ENCODE measurements at regions not wholly inside any gene's neighbourhood (a gene's known extent, or its start where the extent isn't known, plus 50 kb on each side); places are given as distances from the start of the nearest gene placed in this dataset.

GRCh38 chr13:33376212-33376611, 90.7 kb upstream of the STARD13 start:
- no CpG with 5 or more reads among the region's 1 CpG for WGBS (ENCODE audit: extremely low coverage, insufficient read length, low lambda C conversion rate)

More at GRCh38 chr13:33376212-33376611, 90.7 kb upstream of the STARD13 start:
- Mint-ChIP-seq H3K27ac (no peak overlapping the region), H3K27me3 (ENCODE audit: low read depth) (no peaks in the 10 kb centered on the region), H3K4me3 (no peak overlapping the region), H3K4me1 (peaks cover 7 to 8% of the 10 kb centered on the region in 2 experiments), H3K9me3 (no peaks in the 10 kb centered on the region), H3K36me3 (ENCODE audit: insufficient read depth in 1 of 3, low read depth in 3 of 3) (no peaks in the 10 kb centered on the region)
- Histone ChIP-seq H4K20me1 (ENCODE audit: control insufficient read depth, insufficient read depth, insufficient read length) (no peaks in the 10 kb centered on the region), H4K91ac (ENCODE audit: insufficient read length, low read depth, low read length) (no peak overlapping the region), H3K23ac (ENCODE audit: insufficient read length, low read depth, low read length) (no peak overlapping the region), H3K9ac (ENCODE audit: extremely low read depth, insufficient read length, low read length) (no peak overlapping the region), H3K27ac (ENCODE audit: insufficient read length, low read depth, low read length) (no peak overlapping the region), H3K18ac (ENCODE audit: insufficient read length, low read depth, low read length) (no peak overlapping the region), H2BK120ac (ENCODE audit: low read depth, low read length, poor library complexity, severe bottlenecking) (no peak overlapping the region), H3K79me2 (ENCODE audit: insufficient read depth, low read length) (no peaks in the 10 kb centered on the region), H3K14ac (ENCODE audit: insufficient read depth, low read length) (no peak overlapping the region), H3T11ph (ENCODE audit: low read length) (no peak overlapping the region), H4K8ac (replicated peaks; ENCODE audit: insufficient read length, low read depth, low read length) (no peak overlapping the region), H2AFZ (ENCODE audit: low read length) (no peak overlapping the region), H2BK5ac (ENCODE audit: insufficient read length, low read length) (no peak overlapping the region), H3K23me2 (ENCODE audit: insufficient read length, low read depth, low read length, poor library complexity, severe bottlenecking) (no peaks in the 10 kb centered on the region), H3K4ac (ENCODE audit: low read depth, low read length) (no peak overlapping the region), H3K79me1 (ENCODE audit: insufficient read depth, low read depth, low read length, poor library complexity, severe bottlenecking) (no peaks in the 10 kb centered on the region), H3K9me3 (ENCODE audit: control insufficient read depth, low read depth, low read length) (no peaks in the 10 kb centered on the region), H2AK5ac (ENCODE audit: insufficient read length, low read length) (no peak overlapping the region), H2BK15ac (ENCODE audit: low read depth, low read length) (no peak overlapping the region), H4K5ac (ENCODE audit: insufficient read length, low read depth, low read length) (no peak overlapping the region), H3K4me2 (ENCODE audit: insufficient read depth, insufficient read length, low read length) (no peak overlapping the region), H2BK12ac (ENCODE audit: insufficient read length, low read depth, low read length) (no peak overlapping the region), H3K27me3 (ENCODE audit: insufficient read depth, low read length) (no peaks in the 10 kb centered on the region), H3K56ac (ENCODE audit: insufficient read length, low read depth, low read length) (no peak overlapping the region), H2BK20ac (ENCODE audit: low read depth, low read length, poor library complexity, severe bottlenecking) (no peak overlapping the region), H3K4me1 (ENCODE audit: insufficient read depth, low read length) (no peaks in the 10 kb centered on the region; the same call in 1 of the 2 replicates)
- DNase-seq = no peak
- TF ChIP-seq CTCF (conservative IDR thresholded peaks at IDR 0.05) = no peak
